ENCODE measurements at regions not wholly inside any gene's neighbourhood (a gene's known extent, or its start where the extent isn't known, plus 50 kb on each side); places are given as distances from the start of the nearest gene placed in this dataset.
"Not testable (repeated sequence)": the region's sequence is repeated elsewhere in the genome, so short reads cannot be mapped to it uniquely, and the experiment has no call there.

GRCh38 chr17:43299300-43300076 is 65.7 kb upstream of the RNU2-1 start:
- DNase-seq (ENCODE audit: low read depth in 1 of 2, low spot score in 1 of 2); H3K4me3 ChIP-seq (replicated peaks; ENCODE audit: insufficient read depth, low read length); H3K27ac ChIP-seq (replicated peaks); H3K27me3 ChIP-seq (ENCODE audit: insufficient read depth, poor library complexity, severe bottlenecking): not testable (repeated sequence)

GRCh38 chr17:43289670-43290069 is 55.9 kb upstream of the RNU2-1 start:
- DNase-seq (ENCODE audit: low read depth in 1 of 2, low spot score in 1 of 2); H3K27ac ChIP-seq (replicated peaks); H3K4me3 ChIP-seq (replicated peaks; ENCODE audit: insufficient read depth, low read length); H3K27me3 ChIP-seq (ENCODE audit: insufficient read depth, poor library complexity, severe bottlenecking): not testable (repeated sequence)

GRCh38 chr17:43283606-43284005 is 49.8 kb upstream of the RNU2-1 start:
- peak in 1 of 2 experiments; percentile 0 for DNase-seq (ENCODE audit: low read depth in 1 of 2, low spot score in 1 of 2)
- H3K27ac ChIP-seq (replicated peaks); H3K27me3 ChIP-seq (ENCODE audit: insufficient read depth, poor library complexity, severe bottlenecking); H3K4me3 ChIP-seq (replicated peaks; ENCODE audit: insufficient read depth, low read length): not testable (repeated sequence)

Data from HL-60 (cell line).